ENCODE measurements at regions not wholly inside any gene's neighbourhood (a gene's known extent, or its start where the extent isn't known, plus 50 kb on each side); places are given as distances from the start of the nearest gene placed in this dataset.
"Not testable (repeated sequence)": the region's sequence is repeated elsewhere in the genome, so short reads cannot be mapped to it uniquely, and the experiment has no call there.

DNA sequence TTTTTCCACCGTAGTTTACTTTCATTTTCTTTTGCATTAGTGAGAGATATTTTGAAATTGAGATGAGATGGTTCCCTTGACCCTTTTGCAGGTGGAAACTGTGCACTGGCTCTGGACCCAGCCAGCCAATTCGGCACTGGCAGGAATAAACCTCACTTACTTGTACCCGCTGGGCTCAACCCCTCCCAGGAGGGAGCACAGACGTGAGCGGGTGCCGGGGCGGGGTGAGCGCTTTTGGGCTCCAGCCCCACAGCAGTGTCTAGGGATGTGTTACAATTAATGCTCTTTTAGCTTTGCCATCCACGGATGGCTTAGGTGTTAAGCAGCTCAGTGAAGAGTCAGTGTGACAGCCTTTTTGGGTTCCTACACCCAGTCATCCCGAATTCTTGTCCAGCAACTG lies 766.1 kb upstream of the CHD1 start:
- no peak for DNase-seq

- no peak for DNase-seq
These were observed 757.7 kb upstream of the CHD1 start for GRCh38 chr5:99686538-99686937.

- no peak for DNase-seq
These were observed 747.2 kb upstream of the CHD1 start for GRCh38 chr5:99675974-99676373.

GRCh38 chr5:99674101-99674500 lies 745.3 kb upstream of the CHD1 start:
- DNase-seq: no peak

DNA sequence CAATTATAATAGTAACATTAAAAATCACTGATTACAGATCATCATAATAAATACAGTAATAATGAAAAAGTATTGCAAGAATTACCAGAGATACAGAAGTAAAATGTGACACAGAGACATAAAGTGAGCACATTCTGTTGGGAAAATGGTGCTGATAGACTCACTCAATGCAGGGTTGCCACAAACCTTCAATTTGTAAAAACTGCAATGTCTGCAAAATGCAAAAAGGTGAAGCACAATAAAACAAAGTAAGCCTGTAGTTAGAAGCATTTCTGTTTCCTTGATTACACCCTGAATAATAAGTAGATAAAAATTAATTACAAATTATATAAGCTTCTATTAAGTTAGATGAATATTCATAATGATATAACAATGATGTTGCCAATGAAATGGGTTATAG lies 736.2 kb upstream of the CHD1 start:
- no peak for DNase-seq

DNA sequence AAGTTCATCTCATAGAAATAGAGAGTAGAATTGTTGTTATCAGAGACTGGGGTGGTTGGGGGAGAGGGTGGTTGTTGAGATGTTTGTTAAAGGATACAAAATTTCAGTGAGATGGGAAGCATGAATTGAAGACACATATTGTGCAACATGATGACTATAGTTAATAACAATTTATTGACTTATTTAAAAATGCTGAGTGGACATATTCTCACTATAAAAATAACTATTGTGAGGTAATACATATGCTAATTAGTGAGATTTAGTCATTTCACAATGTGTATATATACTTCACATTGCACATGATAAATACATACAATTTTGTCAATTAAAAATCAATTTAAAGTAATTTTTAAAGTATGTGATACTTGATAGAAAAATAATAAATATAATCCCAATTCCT lies 722.5 kb upstream of the CHD1 start:
- no peak for DNase-seq

GRCh38 chr5:99646011-99646647 lies 717.3 kb upstream of the CHD1 start:
- no peak for DNase-seq

- DNase-seq: no peak
These were observed 716.0 kb upstream of the CHD1 start for GRCh38 chr5:99644822-99645221.

DNA sequence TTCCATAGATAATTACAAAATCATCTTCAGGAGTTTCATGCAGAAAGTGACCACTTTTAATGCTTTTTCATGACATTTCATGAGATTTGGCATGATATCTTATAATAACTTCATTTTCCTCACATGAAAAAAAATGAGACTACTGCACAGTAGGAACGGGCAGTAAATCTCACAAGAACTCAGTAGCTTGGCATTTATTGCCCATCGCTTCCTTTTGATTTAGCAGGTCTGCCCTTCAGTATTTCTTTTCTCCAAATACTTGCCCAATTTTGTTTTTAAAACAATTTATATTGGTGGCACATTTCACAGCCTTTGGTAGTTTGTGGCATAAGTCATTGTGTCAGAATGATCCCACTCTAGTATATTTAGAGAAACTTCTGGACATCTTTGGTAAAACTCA lies 711.8 kb upstream of the CHD1 start:
- DNase-seq: no peak

GRCh38 chr5:99639905-99640304 lies 711.1 kb upstream of the CHD1 start:
- DNase-seq: no peak

GRCh38 chr5:99636663-99637062 lies 707.9 kb upstream of the CHD1 start:
- no peak for DNase-seq

DNA sequence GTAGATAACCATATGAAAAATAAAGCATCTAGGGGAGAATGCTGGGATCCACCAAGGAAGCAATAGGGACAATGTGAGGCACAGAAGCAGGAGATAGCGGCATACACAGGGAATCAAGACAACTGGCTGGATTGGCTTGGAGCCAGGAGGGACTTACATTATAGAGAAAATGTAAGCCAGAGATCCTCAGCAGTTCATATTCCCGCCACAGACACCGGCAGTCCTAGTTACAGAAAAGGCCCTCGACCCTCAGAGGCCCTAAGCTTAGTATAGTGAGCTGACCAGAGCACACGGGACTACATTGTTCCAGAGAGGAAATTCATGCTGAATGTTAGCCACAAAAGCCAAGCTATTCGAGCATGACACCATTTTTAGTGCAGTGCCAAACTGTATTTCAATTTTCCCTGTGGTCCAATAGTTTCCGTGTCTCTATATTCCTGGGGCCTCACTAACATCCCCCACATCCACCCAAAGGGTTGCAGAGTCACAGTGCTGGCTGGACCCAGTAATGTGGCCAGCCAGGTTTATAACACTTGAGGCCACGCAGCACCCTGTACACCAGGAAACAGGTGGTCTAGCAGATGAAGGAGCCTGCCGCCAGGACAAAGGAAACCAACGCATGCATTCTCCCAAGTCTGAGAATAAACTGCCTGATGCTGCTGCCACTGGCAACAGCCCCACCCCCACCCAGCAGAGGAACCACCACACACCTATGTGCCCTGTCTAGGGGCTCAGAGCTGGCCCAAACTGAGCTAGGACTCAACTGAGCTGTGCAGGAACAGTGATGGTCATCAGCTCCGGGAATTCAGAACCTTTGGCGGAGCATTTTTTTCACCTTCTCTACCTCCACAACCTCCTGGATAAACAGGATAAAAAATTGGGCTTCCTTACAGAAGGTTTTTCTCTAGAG lies 693.2 kb upstream of the CHD1 start:
- DNase-seq: no peak

DNA sequence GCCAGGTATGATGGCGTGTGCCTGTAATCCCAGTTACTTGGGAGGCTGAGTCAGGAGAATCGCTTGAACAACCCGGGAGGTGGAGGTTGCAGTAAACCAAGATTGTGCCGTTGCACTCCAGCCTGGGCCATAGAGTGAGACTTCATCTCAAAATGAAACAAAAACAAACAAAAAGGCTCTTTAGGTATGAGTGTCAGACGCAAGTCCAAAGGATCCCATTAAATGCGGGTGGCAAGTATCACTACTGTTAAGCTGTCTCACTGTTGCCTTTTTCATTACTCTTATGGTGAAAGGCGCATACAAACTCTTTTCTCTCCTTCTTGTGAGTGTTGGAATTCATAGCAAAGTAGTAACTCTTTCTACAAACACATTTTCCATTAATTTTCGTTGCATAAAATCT lies 688.5 kb upstream of the CHD1 start:
- DNase-seq: no peak

GRCh38 chr5:99614888-99615287 lies 686.1 kb upstream of the CHD1 start:
- no peak for DNase-seq

DNA sequence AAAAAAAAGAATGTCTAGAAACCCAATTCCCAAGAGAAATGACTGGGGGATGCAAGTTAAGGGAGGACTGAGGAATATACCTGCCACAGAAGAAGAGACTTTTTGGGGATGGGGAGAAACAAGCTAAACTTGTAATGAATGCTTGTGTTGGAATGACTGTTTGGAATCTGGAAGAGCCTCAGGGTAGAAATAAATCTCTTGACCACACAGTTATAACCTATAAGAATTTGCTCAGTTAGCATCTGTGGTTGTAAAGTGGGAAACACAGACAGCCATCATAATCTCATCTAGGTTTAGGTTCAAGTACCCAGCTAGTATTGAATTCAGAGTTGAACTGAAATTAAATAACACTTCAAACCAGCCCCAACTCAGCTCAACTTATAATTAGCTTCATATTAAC lies 678.3 kb upstream of the CHD1 start:
- no peak for DNase-seq

GRCh38 chr5:99605904-99606303 lies 677.1 kb upstream of the CHD1 start:
- no peak for DNase-seq

GRCh38 chr5:99600952-99601351 lies 672.1 kb upstream of the CHD1 start:
- no peak for DNase-seq

DNA sequence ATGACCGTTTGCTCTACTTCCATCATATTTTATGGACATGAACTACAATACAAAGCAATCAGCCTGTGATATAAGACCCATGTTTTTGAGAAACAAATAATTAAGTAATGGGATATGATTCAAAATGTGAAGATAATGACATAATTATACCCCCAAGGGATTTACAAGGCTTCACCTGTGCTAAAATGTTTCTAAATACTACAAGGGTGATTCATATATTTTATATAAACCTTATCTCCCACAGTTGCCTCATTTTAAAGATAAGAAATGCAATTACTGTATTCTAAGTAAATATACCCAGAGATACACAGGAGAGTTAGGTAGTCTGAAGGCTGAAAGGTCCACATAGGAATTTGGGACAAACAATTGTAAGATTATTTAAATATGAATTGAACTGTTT lies 662.0 kb upstream of the CHD1 start:
- no peak for DNase-seq

DNA sequence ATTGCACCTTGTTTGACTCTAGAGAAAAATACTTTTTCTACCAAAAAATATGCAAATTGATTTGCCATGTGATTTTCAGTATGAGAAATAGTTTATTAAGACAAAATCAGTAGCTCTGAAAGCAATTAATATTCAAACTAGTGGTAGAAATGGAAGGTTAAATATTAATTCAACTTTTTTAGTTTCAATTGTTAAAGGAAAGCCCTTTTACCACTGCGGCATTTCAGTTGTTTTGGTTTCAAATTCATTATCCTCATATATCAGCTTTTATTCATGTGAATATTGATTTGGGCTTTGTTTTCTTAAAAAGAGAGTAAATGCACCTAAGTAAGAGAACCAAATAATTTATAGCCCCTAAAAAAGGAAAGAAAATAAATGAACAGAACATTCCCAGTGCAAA lies 660.6 kb upstream of the CHD1 start:
- DNase-seq: no peak

DNA sequence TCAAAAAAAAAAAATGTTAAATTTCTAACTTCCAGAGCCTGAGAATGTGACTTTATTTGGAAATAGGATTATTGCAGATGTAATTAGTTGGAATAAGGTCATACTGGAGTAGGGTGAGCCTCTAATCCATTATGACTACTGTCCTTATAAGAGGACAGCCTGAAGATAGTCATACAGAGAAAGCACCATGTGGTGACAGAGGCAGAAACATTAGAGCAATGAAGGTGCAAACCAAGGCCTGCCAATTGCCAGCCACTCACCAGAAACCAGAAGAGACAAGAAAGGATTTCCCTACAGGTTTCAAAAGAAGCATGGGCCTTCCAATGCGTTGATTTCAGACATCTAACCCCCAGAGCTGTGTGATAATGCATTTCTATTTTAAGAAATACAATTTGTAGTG lies 659.2 kb upstream of the CHD1 start:
- no peak for DNase-seq

GRCh38 chr5:99586878-99587277 lies 658.1 kb upstream of the CHD1 start:
- DNase-seq: no peak

DNA sequence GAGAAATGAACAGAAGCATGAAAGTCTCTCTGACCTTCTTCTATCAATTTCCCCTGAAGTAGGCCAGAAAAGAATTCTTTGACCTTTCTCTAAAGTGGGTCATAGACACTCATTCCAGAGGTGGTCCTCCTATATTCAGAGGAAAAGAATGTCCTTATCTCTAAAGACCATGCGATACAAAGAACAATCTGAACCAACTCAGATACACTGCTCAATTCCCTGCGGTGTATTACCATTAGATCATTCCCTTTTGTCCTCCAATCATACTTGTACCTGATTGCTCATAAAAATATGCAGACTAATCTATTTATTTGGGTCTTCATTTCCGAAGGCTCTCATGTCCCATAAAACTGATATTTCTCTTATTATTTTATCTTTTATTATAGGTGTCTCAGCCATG lies 652.4 kb upstream of the CHD1 start:
- not testable (repeated sequence) for DNase-seq

DNA sequence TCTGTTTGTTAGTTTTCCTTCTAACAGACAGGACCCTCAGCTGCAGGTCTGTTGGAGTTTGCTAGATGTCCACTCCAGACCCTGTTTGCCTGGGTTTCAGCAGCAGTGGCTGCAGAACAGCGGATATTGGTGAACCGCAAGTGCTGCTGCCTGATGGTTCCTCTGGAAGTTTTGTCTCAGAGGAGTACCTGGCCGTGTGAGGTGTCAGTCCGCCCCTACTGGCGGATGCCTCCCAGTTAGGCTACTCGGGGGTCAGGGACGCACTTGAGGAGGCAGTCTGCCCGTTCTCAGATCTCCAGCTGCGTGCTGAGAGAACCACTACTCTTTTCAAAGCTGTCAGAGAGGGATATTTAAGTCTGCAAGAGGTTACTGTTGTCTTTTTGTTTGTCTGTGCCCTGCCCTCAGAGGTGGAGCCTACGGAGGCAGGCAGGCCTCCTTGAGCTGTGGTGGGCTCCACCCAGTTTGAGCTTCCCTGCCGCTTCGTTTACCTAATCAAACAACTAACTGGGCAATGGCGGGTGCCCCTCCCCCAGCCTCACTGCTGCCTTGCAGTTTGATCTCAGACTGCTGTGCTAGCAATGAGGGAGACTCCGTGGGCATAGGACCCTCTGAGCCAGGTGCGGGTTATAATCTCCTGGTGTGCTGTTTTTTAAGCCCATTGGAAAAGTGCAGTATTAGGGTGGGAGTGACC lies 634.3 kb upstream of the CHD1 start:
- DNase-seq: not testable (repeated sequence)

Measured in hippocampal formation (tissue), 2 donors.